Right renal cortex interstitium (tissue), 3 donors: ENCODE measurements at regions not wholly inside any gene's neighbourhood (a gene's known extent, or its start where the extent isn't known, plus 50 kb on each side); places are given as distances from the start of the nearest gene placed in this dataset.
"Not testable (repeated sequence)": the region's sequence is repeated elsewhere in the genome, so short reads cannot be mapped to it uniquely, and the experiment has no call there.

Experiments used
- DNase-seq, 3 donors: peaks; one replicate each; pipeline ENCODE4 v3.0.0-alpha.2; 2013; ENCODE audit warnings: low read depth in 3 of 3, low spot score in 2 of 3

GRCh38 chr2:62337403-62337802, 141.5 kb downstream of the B3GNT2 start:
- no peak for DNase-seq

GRCh38 chr2:62335612-62336011, 139.7 kb downstream of the B3GNT2 start:
- DNase-seq: no peak

- DNase-seq: no peak
Observed at GRCh38 chr2:62334440-62335058, 138.6 kb downstream of the B3GNT2 start.

GRCh38 chr2:62334009-62334408, 138.1 kb downstream of the B3GNT2 start:
- DNase-seq: no peak

- DNase-seq: no peak
Observed at GRCh38 chr2:62330959-62331358, 135.0 kb downstream of the B3GNT2 start.

- DNase-seq: no peak
Observed at GRCh38 chr2:62329797-62330196, 133.9 kb downstream of the B3GNT2 start.

- DNase-seq: no peak
Observed at GRCh38 chr2:62326735-62327134, 130.8 kb downstream of the B3GNT2 start.

GRCh38 chr2:62325398-62325797, 129.5 kb downstream of the B3GNT2 start:
- no peak for DNase-seq

- DNase-seq: no peak
Observed at GRCh38 chr2:62321380-62322289, 125.7 kb downstream of the B3GNT2 start.

- DNase-seq: no peak
Observed at GRCh38 chr2:62320657-62321357, 124.9 kb downstream of the B3GNT2 start.

GRCh38 chr2:62320137-62320536, 124.2 kb downstream of the B3GNT2 start:
- DNase-seq: not testable (repeated sequence)

- no peak for DNase-seq
Observed at GRCh38 chr2:62319070-62319469, 123.2 kb downstream of the B3GNT2 start.

GRCh38 chr2:62315476-62315875, 119.6 kb downstream of the B3GNT2 start:
- no peak for DNase-seq

GRCh38 chr2:62314291-62314690, 118.4 kb downstream of the B3GNT2 start:
- no peak for DNase-seq

- DNase-seq: no peak
Observed at GRCh38 chr2:62313449-62314227, 117.7 kb downstream of the B3GNT2 start.

GRCh38 chr2:62309465-62310091, 113.7 kb downstream of the B3GNT2 start:
- no peak for DNase-seq

GRCh38 chr2:62309081-62309464, 113.2 kb downstream of the B3GNT2 start:
- DNase-seq: no peak

GRCh38 chr2:62307469-62308389, 111.8 kb downstream of the B3GNT2 start:
- no peak for DNase-seq

GRCh38 chr2:62306751-62307468, 111.0 kb downstream of the B3GNT2 start:
- DNase-seq: no peak
